ENCODE measurements at regions not wholly inside any gene's neighbourhood (a gene's known extent, or its start where the extent isn't known, plus 50 kb on each side); places are given as distances from the start of the nearest gene placed in this dataset.

- no TSS peak for BruUV-seq (replicated peaks)
- ATAC-seq (no peak), DNase-seq (ENCODE audit: low read depth, low spot score) (no peak), FAIRE-seq (no peak)
- ChIA-PET SMC1A (ENCODE audit: uncharacterized antibody, unreplicated experiment) (no interaction called here), RAD21 (ENCODE audit: unreplicated experiment) (no interaction called here), CTCF (no interaction called here), POLR2A (no interaction called here)
- Histone ChIP-seq H3K36me3 (ENCODE audit: control insufficient read depth in 2 of 2, insufficient read depth in 2 of 2, low read length in 1 of 2) (no peaks in the 10 kb centered on the region), H3K27me3 (replicated peaks in 1 of 2; ENCODE audit: control insufficient read depth in 2 of 2, insufficient read depth in 2 of 2, low read length in 1 of 2) (no peaks in the 10 kb centered on the region), H3K4me1 (ENCODE audit: control insufficient read depth, insufficient read depth, low read length) (no peaks in the 10 kb centered on the region), H3K27ac (ENCODE audit: control insufficient read depth, insufficient read depth) (no peak overlapping the region), H4K20me1 (ENCODE audit: control insufficient read depth, insufficient read depth) (no peaks in the 10 kb centered on the region), H3K79me2 (ENCODE audit: control insufficient read depth, insufficient read depth, low read length) (no peaks in the 10 kb centered on the region), H2AFZ (ENCODE audit: control insufficient read depth, low read depth, low read length) (no peak overlapping the region), H3K4me3 (no peak overlapping the region), H3K4me2 (ENCODE audit: control insufficient read depth, insufficient read depth) (no peak overlapping the region), H3K9me3 (replicated peaks; ENCODE audit: control insufficient read depth, insufficient read depth, low read length) (no peaks in the 10 kb centered on the region), H3K9ac (ENCODE audit: control insufficient read depth, insufficient read depth, low read length) (no peak overlapping the region)
- in situ Hi-C loops (cut with MboI), result no loop called here
- 84% methylated on average over 2 of the region's 2 CpGs for WGBS (ENCODE audit: insufficient coverage, insufficient replicate concordance, low lambda C conversion rate, missing lambda C conversion rate)
- TF ChIP-seq ETV6 (conservative IDR thresholded peaks at IDR 0.05 in 1 of 2, IDR thresholded peaks at IDR 0.05 in 1 of 2; ENCODE audit: borderline replicate concordance in 1 of 2, low read depth in 1 of 2) (no peak), BRCA1 (IDR thresholded peaks at IDR 0.05; ENCODE audit: low read depth, low read length) (no peak), MEF2B (IDR thresholded peaks at IDR 0.05; ENCODE audit: partially characterized antibody, poor library complexity, severe bottlenecking) (no peak), FOS (IDR thresholded peaks at IDR 0.05; ENCODE audit: borderline replicate concordance, extremely low read depth, insufficient read length) (no peak), HDGF (IDR thresholded peaks at IDR 0.05) (no peak), BCL3 (IDR thresholded peaks at IDR 0.05; ENCODE audit: borderline replicate concordance, insufficient read depth, low read depth, low read length, poor library complexity, severe bottlenecking) (no peak), IRF3 (IDR thresholded peaks at IDR 0.05) (no peak), RAD51 (IDR thresholded peaks at IDR 0.05) (no peak), YBX1 (IDR thresholded peaks at IDR 0.05) (no peak), CEBPZ (IDR thresholded peaks at IDR 0.05; ENCODE audit: low read depth, low read length) (no peak), ZNF274 (IDR thresholded peaks at IDR 0.05; ENCODE audit: insufficient read depth, insufficient read length) (no peak)
- intact Hi-C loops (cut with micrococcal nuclease; ENCODE audit: unreplicated experiment), result no loop called here
Observed at GRCh38 chr4:157889788-157890187, 283.0 kb downstream of the GASK1B start.
